Peyer's patch (tissue), 4 donors: ENCODE measurements at regions not wholly inside any gene's neighbourhood (a gene's known extent, or its start where the extent isn't known, plus 50 kb on each side); places are given as distances from the start of the nearest gene placed in this dataset.

Experiments used
- DNase-seq, 3 donors: peaks; one replicate each; pipeline ENCODE4 v3.0.0-alpha.2; 2017 to 2019
- H3K27ac ChIP-seq, 4 donors: fragments of 200-600 bp; sonication (generic); one replicate each; pipeline ENCODE4 v1.5.1; 2016 to 2019
- H3K27me3 ChIP-seq, 2 donors: fragments of 200-600 bp; sonication (generic); one replicate each; pipeline ENCODE4 v1.5.1; 2019
- H3K36me3 ChIP-seq, 3 donors: fragments of 200-600 bp; sonication (generic); one replicate each; pipeline ENCODE4 v1.5.1; 2016 to 2019
- H3K4me1 ChIP-seq, 4 donors: fragments of 200-600 bp; sonication (generic); one replicate each; pipeline ENCODE4 v1.5.1; 2016 to 2019
- H3K4me3 ChIP-seq, 4 donors: fragments of 200-600 bp; sonication (generic); 1 replicate in 3 of 4; 2 replicates in 1 of 4; pipeline ENCODE4 v1.5.1; 2016 to 2019; ENCODE audit warnings: mild to moderate bottlenecking in 1 of 4
- H3K9me3 ChIP-seq, 4 donors: fragments of 200-600 bp; sonication (generic); one replicate each; pipeline ENCODE4 v1.5.1; 2016 to 2019; ENCODE audit warnings: mild to moderate bottlenecking in 1 of 4
- POLR2A ChIP-seq, 2 donors: fragments of 450-650 bp; IDR thresholded peaks; one replicate each; pipeline ENCODE4 v1.5.1; 2017; ENCODE audit warnings: antibody characterized with exemption in 2 of 2, mild to moderate bottlenecking in 2 of 2, moderate library complexity in 2 of 2
- TF ChIP-seq, protein P1 (sequence below), 6 experiments: fragments of 450-650 bp in 4 of 6; fragments of 200-600 bp in 2 of 6; sonication (generic) in 1 of 6; IDR thresholded peaks; one replicate each; pipeline ENCODE4 v1.5.1; 2017 to 2019; ENCODE audit warnings: antibody characterized with exemption in 6 of 6, mild to moderate bottlenecking in 3 of 6, moderate library complexity in 1 of 6

DNA sequence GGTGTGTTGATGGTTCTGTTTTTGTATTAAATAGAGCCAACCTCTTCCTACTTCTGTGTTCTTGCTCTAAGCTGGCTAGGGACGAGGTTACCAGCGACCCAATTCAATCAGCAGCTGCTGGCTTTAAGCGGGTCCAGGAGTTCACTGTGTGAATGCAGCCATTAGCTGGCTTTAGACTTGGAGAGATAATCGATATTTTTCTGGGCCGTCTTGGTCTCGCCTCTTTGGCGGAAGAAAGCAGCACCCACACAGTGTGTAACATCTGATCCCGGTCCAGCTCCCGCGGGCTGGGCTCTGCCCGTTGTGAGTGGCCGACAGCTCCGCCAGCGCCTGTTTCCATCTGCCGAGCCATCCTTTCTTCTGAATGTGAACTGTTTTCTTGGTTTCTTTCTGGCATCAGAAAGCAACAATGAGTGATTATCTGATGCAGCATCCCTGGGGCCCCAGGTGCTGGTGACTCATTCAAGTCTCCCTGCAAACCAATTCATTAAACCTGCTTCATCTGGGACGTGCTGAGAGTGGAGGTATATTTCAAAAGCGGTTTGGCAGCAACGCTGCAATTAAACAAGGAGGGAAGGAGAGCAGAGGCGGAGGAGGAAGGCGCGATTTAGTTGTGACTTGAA, 90.8 kb upstream of the IRX4 start:
- no peaks in the 10 kb centered on the region for H3K4me1 ChIP-seq
- H3K4me3 ChIP-seq: no peak overlapping the region
- TF ChIP-seq, protein P1, sequence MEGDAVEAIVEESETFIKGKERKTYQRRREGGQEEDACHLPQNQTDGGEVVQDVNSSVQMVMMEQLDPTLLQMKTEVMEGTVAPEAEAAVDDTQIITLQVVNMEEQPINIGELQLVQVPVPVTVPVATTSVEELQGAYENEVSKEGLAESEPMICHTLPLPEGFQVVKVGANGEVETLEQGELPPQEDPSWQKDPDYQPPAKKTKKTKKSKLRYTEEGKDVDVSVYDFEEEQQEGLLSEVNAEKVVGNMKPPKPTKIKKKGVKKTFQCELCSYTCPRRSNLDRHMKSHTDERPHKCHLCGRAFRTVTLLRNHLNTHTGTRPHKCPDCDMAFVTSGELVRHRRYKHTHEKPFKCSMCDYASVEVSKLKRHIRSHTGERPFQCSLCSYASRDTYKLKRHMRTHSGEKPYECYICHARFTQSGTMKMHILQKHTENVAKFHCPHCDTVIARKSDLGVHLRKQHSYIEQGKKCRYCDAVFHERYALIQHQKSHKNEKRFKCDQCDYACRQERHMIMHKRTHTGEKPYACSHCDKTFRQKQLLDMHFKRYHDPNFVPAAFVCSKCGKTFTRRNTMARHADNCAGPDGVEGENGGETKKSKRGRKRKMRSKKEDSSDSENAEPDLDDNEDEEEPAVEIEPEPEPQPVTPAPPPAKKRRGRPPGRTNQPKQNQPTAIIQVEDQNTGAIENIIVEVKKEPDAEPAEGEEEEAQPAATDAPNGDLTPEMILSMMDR (IDR thresholded peaks at IDR 0.05): no peak
- TF ChIP-seq POLR2A (IDR thresholded peaks at IDR 0.05): no peak
- H3K36me3 ChIP-seq: no peaks in the 10 kb centered on the region
- H3K9me3 ChIP-seq: no peaks in the 10 kb centered on the region
- no peak for DNase-seq
- no peaks in the 10 kb centered on the region for H3K27me3 ChIP-seq
- H3K27ac ChIP-seq: no peak overlapping the region

GRCh38 chr5:1971944-1972343, 89.2 kb upstream of the IRX4 start:
- Histone ChIP-seq H3K27ac (no peak overlapping the region), H3K36me3 (no peaks in the 10 kb centered on the region), H3K4me3 (no peak overlapping the region), H3K9me3 (no peaks in the 10 kb centered on the region), H3K27me3 (no peaks in the 10 kb centered on the region), H3K4me1 (no peaks in the 10 kb centered on the region)
- no peak for TF ChIP-seq POLR2A (IDR thresholded peaks at IDR 0.05)
- TF ChIP-seq, protein P1 (IDR thresholded peaks at IDR 0.05): no peak
- no peak for DNase-seq

GRCh38 chr5:1967736-1968135, 85.0 kb upstream of the IRX4 start:
- DNase-seq: no peak
- Histone ChIP-seq H3K27ac (no peak overlapping the region), H3K4me1 (no peaks in the 10 kb centered on the region), H3K4me3 (no peak overlapping the region), H3K27me3 (no peaks in the 10 kb centered on the region), H3K9me3 (no peaks in the 10 kb centered on the region), H3K36me3 (no peaks in the 10 kb centered on the region)
- TF ChIP-seq, protein P1 (IDR thresholded peaks at IDR 0.05): no peak
- TF ChIP-seq POLR2A (IDR thresholded peaks at IDR 0.05): no peak

DNA sequence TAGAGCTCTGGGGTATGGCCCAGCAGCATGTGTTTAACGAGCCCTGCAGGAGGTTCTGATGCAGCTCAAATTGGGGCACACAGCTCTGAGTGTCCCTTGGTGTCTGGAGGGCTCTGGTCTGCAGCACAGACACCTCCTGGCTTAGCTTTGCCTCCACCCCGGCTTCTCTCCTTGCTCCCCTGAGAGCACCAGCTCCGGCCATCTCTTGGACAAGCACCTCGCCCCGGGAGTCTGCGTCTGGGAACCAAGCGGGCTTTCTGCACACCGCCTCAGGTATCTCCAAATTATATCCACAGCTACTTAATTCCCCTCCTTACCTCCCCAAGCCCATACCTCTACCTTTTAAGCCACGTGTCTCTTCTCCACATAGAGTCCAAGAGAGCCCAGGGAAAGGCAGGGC, 83.7 kb upstream of the IRX4 start:
- H3K4me1 ChIP-seq: no peaks in the 10 kb centered on the region
- no peak for DNase-seq
- no peak overlapping the region for H3K4me3 ChIP-seq
- no peaks in the 10 kb centered on the region for H3K9me3 ChIP-seq
- no peaks in the 10 kb centered on the region for H3K36me3 ChIP-seq
- no peaks in the 10 kb centered on the region for H3K27me3 ChIP-seq
- no peak overlapping the region for H3K27ac ChIP-seq
- TF ChIP-seq, protein P1 (IDR thresholded peaks at IDR 0.05): no peak
- no peak for TF ChIP-seq POLR2A (IDR thresholded peaks at IDR 0.05)

DNA sequence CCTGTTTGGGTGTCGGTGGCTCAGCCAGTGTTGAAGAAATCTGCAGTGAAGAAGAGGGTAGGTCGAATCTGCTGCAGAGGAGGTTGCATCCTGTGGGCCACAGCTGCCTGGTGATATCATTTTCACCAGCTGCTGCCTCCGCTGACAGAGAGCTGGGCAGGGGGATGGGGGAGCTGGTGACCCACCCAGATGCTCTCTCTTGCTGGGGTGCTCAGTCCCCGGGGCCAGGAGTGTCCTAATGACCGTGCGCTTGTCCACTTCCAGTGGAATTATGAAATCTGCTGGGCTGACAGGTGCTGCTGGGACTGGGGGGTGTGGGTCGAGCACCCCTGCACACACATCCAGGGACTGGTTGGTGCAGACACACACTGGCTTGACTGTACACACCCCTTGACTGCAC, 83.2 kb upstream of the IRX4 start:
- TF ChIP-seq, protein P1 (IDR thresholded peaks at IDR 0.05): no peak
- TF ChIP-seq POLR2A (IDR thresholded peaks at IDR 0.05): no peak
- H3K4me1 ChIP-seq: no peaks in the 10 kb centered on the region
- H3K36me3 ChIP-seq: no peaks in the 10 kb centered on the region
- no peak for DNase-seq
- no peak overlapping the region for H3K4me3 ChIP-seq
- H3K9me3 ChIP-seq: no peaks in the 10 kb centered on the region
- no peaks in the 10 kb centered on the region for H3K27me3 ChIP-seq
- no peak overlapping the region for H3K27ac ChIP-seq

DNA sequence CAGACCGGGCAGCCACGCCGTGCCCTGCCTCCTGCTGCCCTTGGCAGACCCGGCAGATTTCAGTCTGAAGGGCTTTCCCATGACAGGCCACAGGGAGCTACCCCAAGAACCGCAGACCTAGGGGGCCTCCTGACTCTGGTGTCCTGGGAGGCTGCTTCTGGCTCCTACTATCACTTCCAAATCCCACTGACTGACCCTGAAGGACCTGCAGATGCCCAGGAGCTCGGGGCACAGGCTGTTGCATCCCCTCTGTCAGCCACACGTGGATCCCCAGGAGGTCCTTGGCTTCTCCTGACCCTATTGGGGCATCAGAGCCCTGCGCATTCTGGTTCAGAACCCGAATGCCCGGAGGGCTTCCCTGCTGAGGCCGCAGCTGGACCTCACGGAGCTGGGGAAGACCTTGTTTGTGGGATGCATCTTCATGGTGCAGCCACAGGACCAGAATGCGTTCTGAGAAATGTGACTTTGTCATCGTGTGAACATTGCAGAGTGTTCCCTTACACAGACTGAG, 81.3 kb upstream of the IRX4 start:
- Histone ChIP-seq H3K27ac (no peak overlapping the region), H3K4me3 (no peak overlapping the region), H3K9me3 (no peaks in the 10 kb centered on the region), H3K36me3 (no peaks in the 10 kb centered on the region), H3K4me1 (no peaks in the 10 kb centered on the region), H3K27me3 (no peaks in the 10 kb centered on the region)
- TF ChIP-seq POLR2A (IDR thresholded peaks at IDR 0.05): no peak
- TF ChIP-seq, protein P1 (IDR thresholded peaks at IDR 0.05): no peak
- no peak for DNase-seq
